GM12891 (cell line): ENCODE measurements at regions not wholly inside any gene's neighbourhood (a gene's known extent, or its start where the extent isn't known, plus 50 kb on each side); places are given as distances from the start of the nearest gene placed in this dataset.

Source experiments
- PAX5 ChIP-seq: IDR thresholded peaks from 2 replicates; pipeline ENCODE4 v1.6.1; 2011; ENCODE audit warnings: low read length, moderate library complexity, mild to moderate bottlenecking; ENCODE audit not compliant: insufficient read depth, severe bottlenecking
- POLR2A ChIP-seq: IDR thresholded peaks from 2 replicates; pipeline ENCODE4 v1.6.1; 2011; ENCODE audit warnings: low read depth, low read length, control low read depth
- POLR2AphosphoS5 ChIP-seq: IDR thresholded peaks from 2 replicates; pipeline ENCODE4 v1.6.1; 2011; ENCODE audit warnings: low read depth, low read length, control low read depth

GRCh38 chr13:22405891-22406290, 735.0 kb downstream of the FGF9 start:
- TF ChIP-seq POLR2A (no peak), PAX5 (no peak), POLR2AphosphoS5 (no peak)
